Tibial artery (tissue), 4 donors: ENCODE measurements at regions not wholly inside any gene's neighbourhood (a gene's known extent, or its start where the extent isn't known, plus 50 kb on each side); places are given as distances from the start of the nearest gene placed in this dataset.
"Not testable (repeated sequence)": the region's sequence is repeated elsewhere in the genome, so short reads cannot be mapped to it uniquely, and the experiment has no call there.

Source experiments
- DNase-seq, 2 donors: peaks; one replicate each; pipeline ENCODE4 v3.0.0-alpha.2; 2019
- H3K27ac ChIP-seq, 2 donors: fragments of 200-600 bp; sonication (generic) in 1 of 2; 1 replicate in 1 of 2; 2 replicates in 1 of 2; pipeline ENCODE4 v1.5.1; 2018 to 2019; ENCODE audit warnings: mild to moderate bottlenecking in 1 of 2
- H3K27me3 ChIP-seq, 2 donors: fragments of 200-600 bp; sonication (generic) in 1 of 2; one replicate each; pipeline versions ENCODE4 v1.5.1 to v1.6.0; 2016 to 2019
- H3K36me3 ChIP-seq, 3 donors: fragments of 200-600 bp; sonication (generic) in 2 of 3; one replicate each; pipeline ENCODE4 v1.5.1; 2016 to 2019; ENCODE audit warnings: mild to moderate bottlenecking in 2 of 3
- H3K4me1 ChIP-seq, 4 donors: fragments of 200-600 bp; sonication (generic) in 2 of 4; 1 replicate in 3 of 4; 2 replicates in 1 of 4; pipeline ENCODE4 v1.5.1; 2016 to 2019
- H3K4me3 ChIP-seq, 2 donors: fragments of 200-600 bp; sonication (generic) in 1 of 2; 1 replicate in 1 of 2; 2 replicates in 1 of 2; pipeline ENCODE4 v1.5.1; 2018 to 2019; ENCODE audit warnings: mild to moderate bottlenecking in 2 of 2
- H3K9me3 ChIP-seq, 3 donors: fragments of 200-600 bp; sonication (generic) in 1 of 3; one replicate each; pipeline ENCODE4 v1.5.1; 2016 to 2019
- CTCF ChIP-seq, 2 experiments: fragments of 200-600 bp in 1 of 2; fragments of 450-650 bp in 1 of 2; IDR thresholded peaks; one replicate each; pipeline ENCODE4 v1.5.1; 2017 to 2019; ENCODE audit warnings: antibody characterized with exemption in 2 of 2, mild to moderate bottlenecking in 1 of 2, moderate library complexity in 1 of 2
- intact Hi-C: fragments of 100-400 bp; cut with DNase I; formaldehyde crosslinking; loops from one replicate; pipeline ENCODE4 v1.15.0; 2023; ENCODE audit warnings: low total_unique reads

DNA sequence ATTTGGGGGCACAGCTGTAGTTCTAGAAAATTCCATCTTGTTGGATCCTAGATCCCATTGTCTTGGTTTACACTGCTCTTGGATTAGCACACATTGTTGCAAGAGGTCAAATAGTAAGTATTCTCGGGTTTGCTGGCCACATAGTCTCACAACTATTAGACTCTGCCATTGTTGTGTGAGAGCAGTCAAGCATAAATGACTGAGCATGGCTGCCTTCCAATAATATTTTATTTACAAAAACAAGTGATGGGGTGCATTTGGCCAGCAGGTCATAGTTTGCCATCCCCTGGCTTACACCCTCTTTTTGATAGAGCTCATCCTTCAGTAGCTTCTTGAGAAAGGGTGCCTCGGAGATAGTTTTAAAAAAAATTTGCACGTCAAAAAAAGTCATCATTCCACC is 77.9 kb upstream of the ALX4 start:
- Histone ChIP-seq H3K27ac (no peak overlapping the region), H3K4me1 (no peaks in the 10 kb centered on the region), H3K4me3 (no peak overlapping the region), H3K27me3 (peaks cover 0 to 34% of the 10 kb centered on the region in 2 donors), H3K36me3 (no peaks in the 10 kb centered on the region), H3K9me3 (peaks cover 0 to 7% (median 6%) of the 10 kb centered on the region in 3 donors)
- intact Hi-C loops: no loop called here
- no peak for TF ChIP-seq CTCF (IDR thresholded peaks at IDR 0.05)
- no peak for DNase-seq

DNA sequence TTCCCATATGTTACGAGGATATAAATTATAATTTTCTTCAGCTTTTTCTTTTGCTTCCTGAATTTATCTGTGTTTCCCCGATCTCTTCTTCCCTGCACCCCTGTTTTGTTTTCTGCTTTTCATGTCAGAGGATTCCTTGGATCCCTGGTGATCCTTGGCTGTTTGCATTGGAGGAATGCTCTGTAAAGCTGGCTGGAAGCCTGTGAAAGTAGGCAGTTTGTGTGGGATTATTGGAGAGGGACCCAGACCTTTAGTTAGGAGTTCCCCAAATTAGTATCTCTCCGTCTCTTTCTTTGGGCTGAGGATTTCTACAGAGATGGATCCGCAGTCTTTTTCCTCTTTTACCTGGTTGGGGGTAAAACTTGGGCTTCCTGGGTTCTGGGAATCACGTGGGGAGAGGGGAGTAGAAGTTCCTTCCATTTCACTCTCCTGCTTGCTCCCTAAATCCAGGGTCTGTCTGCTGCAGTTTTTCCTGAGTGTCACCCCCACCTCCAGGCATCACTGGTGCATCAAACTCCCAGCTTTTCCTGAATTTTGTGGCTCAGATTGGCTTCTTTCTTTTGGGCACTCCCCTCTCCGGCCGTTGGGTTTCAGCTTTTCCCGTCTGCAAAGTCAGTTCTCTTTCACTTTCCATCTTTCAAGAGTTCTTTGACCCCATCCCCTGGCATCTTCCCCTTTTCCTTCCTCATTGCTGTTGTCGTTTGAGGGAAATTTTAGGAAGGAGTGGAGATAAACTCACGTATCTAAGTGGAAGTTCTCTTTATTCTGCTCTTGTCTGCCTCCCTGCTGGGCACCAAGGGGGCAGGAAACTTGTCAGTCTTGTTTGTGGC is 79.1 kb upstream of the ALX4 start:
- intact Hi-C loops: no loop called here
- Histone ChIP-seq H3K4me3 (no peak overlapping the region), H3K27me3 (peaks cover 0 to 26% of the 10 kb centered on the region in 2 donors), H3K27ac (no peak overlapping the region), H3K9me3 (peaks cover 0 to 7% (median 6%) of the 10 kb centered on the region in 3 donors), H3K4me1 (no peaks in the 10 kb centered on the region), H3K36me3 (no peaks in the 10 kb centered on the region)
- DNase-seq: no peak
- no peak for TF ChIP-seq CTCF (IDR thresholded peaks at IDR 0.05)

- no peaks in the 10 kb centered on the region for H3K4me1 ChIP-seq
- no peak for TF ChIP-seq CTCF (IDR thresholded peaks at IDR 0.05)
Measured at GRCh38 chr11:44389963-44390605, 80.1 kb upstream of the ALX4 start.

GRCh38 chr11:44391004-44391403 is 81.1 kb upstream of the ALX4 start:
- intact Hi-C loops: not testable (repeated sequence)

More at GRCh38 chr11:44389963-44390605, 80.1 kb upstream of the ALX4 start:
- Histone ChIP-seq H3K4me3 (no peak overlapping the region), H3K27me3 (peaks cover 0 to 20% of the 10 kb centered on the region in 2 donors), H3K27ac (no peak overlapping the region), H3K9me3 (peaks cover 0 to 11% (median 6%) of the 10 kb centered on the region in 3 donors), H3K36me3 (no peaks in the 10 kb centered on the region)
- intact Hi-C loops: no loop called here
- DNase-seq: no peak

GRCh38 chr11:44396746-44397145 is 86.8 kb upstream of the ALX4 start:
- intact Hi-C loops, DNase-seq, H3K27ac ChIP-seq, H3K9me3 ChIP-seq, H3K36me3 ChIP-seq, H3K4me3 ChIP-seq, H3K4me1 ChIP-seq: not testable (repeated sequence)
- H3K27me3 ChIP-seq: peaks cover 0 to 23% of the 10 kb centered on the region in 2 donors

More at GRCh38 chr11:44391004-44391403, 81.1 kb upstream of the ALX4 start:
- peaks cover 0 to 14% (median 6%) of the 10 kb centered on the region in 3 donors for H3K9me3 ChIP-seq
- not testable (repeated sequence) for H3K27ac ChIP-seq, H3K36me3 ChIP-seq, DNase-seq, H3K4me1 ChIP-seq, H3K4me3 ChIP-seq
- peaks cover 0 to 20% of the 10 kb centered on the region in 2 donors for H3K27me3 ChIP-seq

- no peak for DNase-seq
- intact Hi-C loops: no loop called here
- TF ChIP-seq CTCF (IDR thresholded peaks at IDR 0.05): no peak
Measured at GRCh38 chr11:44397586-44398178, 87.7 kb upstream of the ALX4 start.

More at GRCh38 chr11:44397586-44398178, 87.7 kb upstream of the ALX4 start:
- Histone ChIP-seq H3K27ac (no peak overlapping the region), H3K27me3 (peaks cover 0 to 23% of the 10 kb centered on the region in 2 donors), H3K4me3 (no peak overlapping the region), H3K4me1 (no peaks in the 10 kb centered on the region), H3K9me3 (peaks cover 0 to 7% (median 6%) of the 10 kb centered on the region in 3 donors), H3K36me3 (no peaks in the 10 kb centered on the region)
